AG04450 (cell line): ENCODE measurements at regions not wholly inside any gene's neighbourhood (a gene's known extent, or its start where the extent isn't known, plus 50 kb on each side); places are given as distances from the start of the nearest gene placed in this dataset.

Experiments used
- CTCF ChIA-PET: fragments of 300-600, 350-600 bp; formaldehyde crosslinking; extraction: SDS; loops from one replicate; lab custom pipeline; 2022; ENCODE audit warnings: antibody characterized with exemption, inconsistent platforms; lab: Charles Lee
- POLR2A ChIA-PET: fragments of 350-600 bp; formaldehyde crosslinking; extraction: SDS; loops from one replicate; lab custom pipeline; 2021; ENCODE audit warnings: antibody characterized with exemption, inconsistent platforms; lab: Yijun Ruan, JAX
- DNase-seq: peaks from one replicate; pipeline ENCODE4 v3.0.0-alpha.2; 2011; ENCODE audit warnings: low read depth, low spot score
- H3K27ac ChIP-seq: one replicate; pipeline ENCODE4 v1.5.1; 2012; ENCODE audit warnings: low read depth, low read length, control low read depth
- H3K27me3 ChIP-seq: one replicate; pipeline ENCODE4 v1.6.0; 2012; ENCODE audit warnings: low read length; ENCODE audit not compliant: control insufficient read depth, insufficient read depth
- H3K4me3 ChIP-seq: 2 replicates; pipeline ENCODE4 v1.5.1; 2011; ENCODE audit warnings: mild to moderate bottlenecking, low read depth, low read length, control low read depth
- H3K9me3 ChIP-seq: 2 replicates; pipeline ENCODE4 v1.5.1; 2012; ENCODE audit warnings: low read length; ENCODE audit not compliant: control insufficient read depth, insufficient read depth
- TF ChIP-seq, protein P1 (sequence below): IDR thresholded peaks from 2 replicates; pipeline ENCODE4 v1.5.1; 2011; ENCODE audit warnings: low read depth, low read length, control low read depth, inconsistent platforms

- Histone ChIP-seq H3K9me3 (no peaks in the 10 kb centered on the region; the same call in 1 of the 2 replicates), H3K27ac (no peak overlapping the region), H3K27me3 (peaks cover 3% of the 10 kb centered on the region), H3K4me3 (no peak overlapping the region)
- TF ChIP-seq, protein P1, sequence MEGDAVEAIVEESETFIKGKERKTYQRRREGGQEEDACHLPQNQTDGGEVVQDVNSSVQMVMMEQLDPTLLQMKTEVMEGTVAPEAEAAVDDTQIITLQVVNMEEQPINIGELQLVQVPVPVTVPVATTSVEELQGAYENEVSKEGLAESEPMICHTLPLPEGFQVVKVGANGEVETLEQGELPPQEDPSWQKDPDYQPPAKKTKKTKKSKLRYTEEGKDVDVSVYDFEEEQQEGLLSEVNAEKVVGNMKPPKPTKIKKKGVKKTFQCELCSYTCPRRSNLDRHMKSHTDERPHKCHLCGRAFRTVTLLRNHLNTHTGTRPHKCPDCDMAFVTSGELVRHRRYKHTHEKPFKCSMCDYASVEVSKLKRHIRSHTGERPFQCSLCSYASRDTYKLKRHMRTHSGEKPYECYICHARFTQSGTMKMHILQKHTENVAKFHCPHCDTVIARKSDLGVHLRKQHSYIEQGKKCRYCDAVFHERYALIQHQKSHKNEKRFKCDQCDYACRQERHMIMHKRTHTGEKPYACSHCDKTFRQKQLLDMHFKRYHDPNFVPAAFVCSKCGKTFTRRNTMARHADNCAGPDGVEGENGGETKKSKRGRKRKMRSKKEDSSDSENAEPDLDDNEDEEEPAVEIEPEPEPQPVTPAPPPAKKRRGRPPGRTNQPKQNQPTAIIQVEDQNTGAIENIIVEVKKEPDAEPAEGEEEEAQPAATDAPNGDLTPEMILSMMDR = no peak
- ChIA-PET CTCF (no interaction called here), POLR2A (no interaction called here)
- DNase-seq = no peak
These were observed 129.3 kb upstream of the PLPPR5 start for GRCh38 chr1:99133756-99134500.

DNA sequence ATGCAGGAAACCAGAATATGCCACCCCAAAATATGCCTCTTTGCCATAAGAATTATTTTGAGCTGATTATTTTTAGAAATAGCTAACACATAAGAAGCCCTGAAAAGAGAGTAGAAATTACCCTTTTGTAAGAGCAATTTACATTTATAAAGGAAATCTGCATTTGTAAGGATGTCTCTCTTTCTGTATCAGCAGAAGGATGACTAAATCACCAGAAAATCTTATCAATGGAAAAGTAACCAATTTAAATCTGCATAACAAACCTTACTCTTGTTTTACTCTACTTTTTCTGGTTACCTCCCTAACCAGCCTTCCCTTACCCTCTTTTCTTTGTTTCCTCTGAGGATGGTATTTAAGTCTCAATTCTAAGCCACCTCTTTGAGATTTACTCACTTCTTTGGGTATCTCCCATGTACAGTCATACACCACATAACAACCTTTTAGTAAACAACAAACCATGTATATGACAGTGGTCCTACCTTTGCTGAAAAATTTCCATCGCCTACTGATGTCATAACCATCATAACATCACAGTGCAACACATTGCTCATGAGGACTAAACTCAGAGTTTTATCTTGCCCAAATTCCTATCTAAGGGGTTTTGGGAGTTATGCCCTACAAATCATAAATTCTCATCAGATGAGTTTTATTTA is 126.6 kb upstream of the PLPPR4 start:
- no peak for DNase-seq
- Histone ChIP-seq H3K27me3 (peaks cover 3% of the 10 kb centered on the region), H3K27ac (no peak overlapping the region), H3K4me3 (no peak overlapping the region), H3K9me3 (no peaks in the 10 kb centered on the region; the same call in 1 of the 2 replicates)
- POLR2A ChIA-PET = no interaction called here
- TF ChIP-seq, protein P1 = no peak
- CTCF ChIA-PET = no interaction called here

DNA sequence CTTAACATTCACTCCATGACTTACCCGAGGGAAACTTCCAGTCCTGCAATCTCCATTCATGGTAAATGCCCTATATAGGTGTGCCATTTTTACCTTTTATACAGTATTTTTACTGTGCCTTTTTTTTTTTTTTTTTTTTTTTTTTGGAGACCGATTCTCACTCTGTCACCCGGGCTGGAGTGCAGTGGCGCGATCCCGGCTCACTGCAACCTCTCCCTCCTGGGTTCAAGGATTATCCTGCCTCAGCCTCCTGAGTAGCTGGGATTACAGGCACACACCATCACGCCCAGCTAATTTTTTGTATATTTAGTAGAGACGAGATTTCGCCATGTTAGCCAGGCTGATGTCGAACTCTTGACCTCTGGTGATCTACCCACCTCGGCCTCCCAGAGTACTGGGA is 124.4 kb upstream of the PLPPR4 start:
- CTCF ChIA-PET = no interaction called here
- no peak overlapping the region for H3K4me3 ChIP-seq
- TF ChIP-seq, protein P1 = no peak
- H3K9me3 ChIP-seq = no peaks in the 10 kb centered on the region; the same call in 1 of the 2 replicates
- H3K27ac ChIP-seq = no peak overlapping the region
- no peak for DNase-seq
- POLR2A ChIA-PET = no interaction called here
- no peaks in the 10 kb centered on the region for H3K27me3 ChIP-seq

- ChIA-PET CTCF (no interaction called here), POLR2A (no interaction called here)
- H3K4me3 ChIP-seq = no peak overlapping the region
- TF ChIP-seq, protein P1 = no peak
- no peak overlapping the region for H3K27ac ChIP-seq
- no peaks in the 10 kb centered on the region for H3K27me3 ChIP-seq
- no peaks in the 10 kb centered on the region for H3K9me3 ChIP-seq
- no peak for DNase-seq
These were observed 118.0 kb upstream of the PLPPR4 start for GRCh38 chr1:99146129-99146848.

GRCh38 chr1:99149952-99150351 is 114.3 kb upstream of the PLPPR4 start:
- no peak overlapping the region for H3K4me3 ChIP-seq
- no peaks in the 10 kb centered on the region for H3K27me3 ChIP-seq
- no peaks in the 10 kb centered on the region for H3K9me3 ChIP-seq
- no peak overlapping the region for H3K27ac ChIP-seq
- CTCF ChIA-PET = no interaction called here
- TF ChIP-seq, protein P1 = no peak
- POLR2A ChIA-PET = no interaction called here
- DNase-seq = no peak
